PC-3 (cell line): ENCODE measurements at regions not wholly inside any gene's neighbourhood (a gene's known extent, or its start where the extent isn't known, plus 50 kb on each side); places are given as distances from the start of the nearest gene placed in this dataset.

Source experiments
- CTCF ChIP-seq: fragments of 300-600 bp; sonication (generic); conservative IDR thresholded peaks from 2 replicates; pipeline ENCODE4 v1.5.1; 2017; ENCODE audit warnings: antibody characterized with exemption, low read depth, mild to moderate bottlenecking, low read length
- EZH2phosphoT487 ChIP-seq: fragments of 300-600 bp; sonication (generic); IDR thresholded peaks from 2 replicates; pipeline ENCODE4 v1.6.1; 2018; ENCODE audit warnings: mild to moderate bottlenecking, antibody characterized with exemption, low read length, borderline replicate concordance

GRCh38 chr7:96832092-96832662 is 122.5 kb upstream of the SEM1 start:
- TF ChIP-seq EZH2phosphoT487, result no peak
- TF ChIP-seq CTCF, result no peak
